ENCODE measurements at regions not wholly inside any gene's neighbourhood (a gene's known extent, or its start where the extent isn't known, plus 50 kb on each side); places are given as distances from the start of the nearest gene placed in this dataset.
A peak's percentile ranks its signal among the peaks of the same experiment; 100 is the strongest.

DNA sequence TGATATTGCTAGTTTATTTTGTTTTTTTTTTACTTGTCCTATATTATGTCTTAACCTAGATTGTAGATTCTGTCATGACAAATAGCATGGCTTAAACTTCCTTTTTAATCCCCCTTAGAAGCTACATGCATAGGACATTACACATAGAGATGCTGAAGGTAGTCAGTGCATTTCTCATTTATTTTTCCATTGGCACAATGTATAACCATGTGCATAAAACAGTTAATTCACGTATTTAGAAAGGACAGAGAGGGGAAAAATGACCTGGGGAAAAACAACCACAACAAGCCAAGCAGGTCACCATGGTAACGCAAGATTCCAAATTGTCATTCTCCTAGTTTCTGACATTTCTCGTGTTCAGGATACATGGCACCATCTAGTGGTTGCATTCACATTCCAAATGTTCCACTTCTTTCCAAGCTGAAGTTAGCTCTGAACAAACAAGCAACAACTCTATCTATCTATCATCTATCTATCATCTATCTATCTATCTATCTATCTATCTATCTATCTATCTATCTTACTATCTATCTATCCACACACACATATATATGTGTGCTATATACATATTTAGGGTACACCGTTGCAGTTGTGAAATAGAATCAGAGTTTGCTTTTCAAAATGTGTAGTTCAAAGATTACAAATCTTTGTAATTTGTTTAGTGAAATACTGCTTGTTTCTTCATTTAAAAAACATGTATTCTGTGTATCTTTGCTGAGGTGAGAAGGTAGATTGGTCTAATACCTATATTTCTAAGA, 487.2 kb upstream of the ST8SIA4 start:
- no peak overlapping the region for H2AFZ ChIP-seq
- H3F3A ChIP-seq (replicated peaks; ENCODE audit: low read depth): no peaks in the 10 kb centered on the region
- H3K36me3 Mint-ChIP-seq (ENCODE audit: low read depth): no peaks in the 10 kb centered on the region
- no peak overlapping the region for H3K4me3 Mint-ChIP-seq
- no peaks in the 10 kb centered on the region for H3K4me1 Mint-ChIP-seq
- H3K27ac Mint-ChIP-seq: 0 out of 2 replicates have a peak overlapping the region, but pooled peaks have one; percentile 27
- peak; percentile 52; the same call in 2 of the 3 replicates for ATAC-seq
- TF ChIP-seq NANOG (IDR thresholded peaks at IDR 0.05; ENCODE audit: borderline replicate concordance): no peak
- TF ChIP-seq POLR2AphosphoS5 (IDR thresholded peaks at IDR 0.05; ENCODE audit: low read depth): no peak
- TF ChIP-seq JUNB (IDR thresholded peaks at IDR 0.05; ENCODE audit: unreplicated experiment): no peak
- no peak for TF ChIP-seq STAT1 (IDR thresholded peaks at IDR 0.05; ENCODE audit: unreplicated experiment)
- no peak for TF ChIP-seq EZH2 (IDR thresholded peaks at IDR 0.05; ENCODE audit: low read depth, unreplicated experiment)
- TF ChIP-seq, protein P1, sequence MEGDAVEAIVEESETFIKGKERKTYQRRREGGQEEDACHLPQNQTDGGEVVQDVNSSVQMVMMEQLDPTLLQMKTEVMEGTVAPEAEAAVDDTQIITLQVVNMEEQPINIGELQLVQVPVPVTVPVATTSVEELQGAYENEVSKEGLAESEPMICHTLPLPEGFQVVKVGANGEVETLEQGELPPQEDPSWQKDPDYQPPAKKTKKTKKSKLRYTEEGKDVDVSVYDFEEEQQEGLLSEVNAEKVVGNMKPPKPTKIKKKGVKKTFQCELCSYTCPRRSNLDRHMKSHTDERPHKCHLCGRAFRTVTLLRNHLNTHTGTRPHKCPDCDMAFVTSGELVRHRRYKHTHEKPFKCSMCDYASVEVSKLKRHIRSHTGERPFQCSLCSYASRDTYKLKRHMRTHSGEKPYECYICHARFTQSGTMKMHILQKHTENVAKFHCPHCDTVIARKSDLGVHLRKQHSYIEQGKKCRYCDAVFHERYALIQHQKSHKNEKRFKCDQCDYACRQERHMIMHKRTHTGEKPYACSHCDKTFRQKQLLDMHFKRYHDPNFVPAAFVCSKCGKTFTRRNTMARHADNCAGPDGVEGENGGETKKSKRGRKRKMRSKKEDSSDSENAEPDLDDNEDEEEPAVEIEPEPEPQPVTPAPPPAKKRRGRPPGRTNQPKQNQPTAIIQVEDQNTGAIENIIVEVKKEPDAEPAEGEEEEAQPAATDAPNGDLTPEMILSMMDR (conservative IDR thresholded peaks at IDR 0.05; ENCODE audit: low read depth in 2 of 2): peak; percentile 74 to 93
- no peak for TF ChIP-seq ETS1 (IDR thresholded peaks at IDR 0.05)
- no peak for TF ChIP-seq EZH2phosphoT487 (IDR thresholded peaks at IDR 0.05; ENCODE audit: unreplicated experiment)
- no peak overlapping the region for H3K4me2 ChIP-seq
- H3K4me1 ChIP-seq (ENCODE audit: insufficient read depth): no peaks in the 10 kb centered on the region
- H3K9me2 ChIP-seq (ENCODE audit: insufficient read depth): no peaks in the 10 kb centered on the region
- H3K9me3 Mint-ChIP-seq: no peaks in the 10 kb centered on the region
- no peaks in the 10 kb centered on the region for H3K79me2 ChIP-seq (replicated peaks; ENCODE audit: insufficient read depth)
- H3K27me3 ChIP-seq (ENCODE audit: insufficient read depth): no peaks in the 10 kb centered on the region
- no peaks in the 10 kb centered on the region for H3K36me3 ChIP-seq (ENCODE audit: insufficient read depth)
- H4K20me1 ChIP-seq (replicated peaks; ENCODE audit: insufficient read depth): no peaks in the 10 kb centered on the region
- DNase-seq (ENCODE audit: low spot score): peak; percentile 89
- H3K27me3 Mint-ChIP-seq (ENCODE audit: insufficient read depth, low read depth, poor library complexity): no peaks in the 10 kb centered on the region
- H3K27ac ChIP-seq (ENCODE audit: low read depth): no peak overlapping the region
- no peak overlapping the region for H3K4me3 ChIP-seq

DNA sequence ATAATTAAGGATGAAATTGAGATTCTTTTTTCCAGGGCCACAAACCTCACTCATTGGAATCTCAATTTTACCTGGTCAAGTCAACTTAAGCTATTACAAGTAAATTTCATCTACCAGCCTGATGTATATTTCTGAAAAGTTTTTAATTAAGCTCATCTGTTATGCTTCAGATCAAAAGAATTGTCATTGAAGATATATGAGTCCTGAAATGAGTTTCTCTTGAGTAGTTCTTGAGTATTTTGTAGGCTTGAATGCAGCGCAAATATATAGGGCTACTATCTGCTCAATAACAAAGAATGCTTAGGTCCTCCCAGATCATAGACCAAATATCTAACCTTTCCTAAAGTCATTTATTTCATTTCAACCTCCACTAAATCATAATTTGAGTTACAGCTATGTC, 482.2 kb upstream of the ST8SIA4 start:
- Mint-ChIP-seq H3K27me3 (ENCODE audit: insufficient read depth, low read depth, poor library complexity) (no peaks in the 10 kb centered on the region), H3K4me3 (no peak overlapping the region), H3K27ac (no peak overlapping the region), H3K4me1 (no peaks in the 10 kb centered on the region), H3K9me3 (no peaks in the 10 kb centered on the region), H3K36me3 (ENCODE audit: low read depth) (no peaks in the 10 kb centered on the region)
- TF ChIP-seq NANOG (IDR thresholded peaks at IDR 0.05; ENCODE audit: borderline replicate concordance) (no peak), ZNF331 (CRISPR knock-in tag; IDR thresholded peaks at IDR 0.05; ENCODE audit: low read depth) (no peak), JUNB (IDR thresholded peaks at IDR 0.05; ENCODE audit: unreplicated experiment) (no peak)
- TF ChIP-seq, protein P2, sequence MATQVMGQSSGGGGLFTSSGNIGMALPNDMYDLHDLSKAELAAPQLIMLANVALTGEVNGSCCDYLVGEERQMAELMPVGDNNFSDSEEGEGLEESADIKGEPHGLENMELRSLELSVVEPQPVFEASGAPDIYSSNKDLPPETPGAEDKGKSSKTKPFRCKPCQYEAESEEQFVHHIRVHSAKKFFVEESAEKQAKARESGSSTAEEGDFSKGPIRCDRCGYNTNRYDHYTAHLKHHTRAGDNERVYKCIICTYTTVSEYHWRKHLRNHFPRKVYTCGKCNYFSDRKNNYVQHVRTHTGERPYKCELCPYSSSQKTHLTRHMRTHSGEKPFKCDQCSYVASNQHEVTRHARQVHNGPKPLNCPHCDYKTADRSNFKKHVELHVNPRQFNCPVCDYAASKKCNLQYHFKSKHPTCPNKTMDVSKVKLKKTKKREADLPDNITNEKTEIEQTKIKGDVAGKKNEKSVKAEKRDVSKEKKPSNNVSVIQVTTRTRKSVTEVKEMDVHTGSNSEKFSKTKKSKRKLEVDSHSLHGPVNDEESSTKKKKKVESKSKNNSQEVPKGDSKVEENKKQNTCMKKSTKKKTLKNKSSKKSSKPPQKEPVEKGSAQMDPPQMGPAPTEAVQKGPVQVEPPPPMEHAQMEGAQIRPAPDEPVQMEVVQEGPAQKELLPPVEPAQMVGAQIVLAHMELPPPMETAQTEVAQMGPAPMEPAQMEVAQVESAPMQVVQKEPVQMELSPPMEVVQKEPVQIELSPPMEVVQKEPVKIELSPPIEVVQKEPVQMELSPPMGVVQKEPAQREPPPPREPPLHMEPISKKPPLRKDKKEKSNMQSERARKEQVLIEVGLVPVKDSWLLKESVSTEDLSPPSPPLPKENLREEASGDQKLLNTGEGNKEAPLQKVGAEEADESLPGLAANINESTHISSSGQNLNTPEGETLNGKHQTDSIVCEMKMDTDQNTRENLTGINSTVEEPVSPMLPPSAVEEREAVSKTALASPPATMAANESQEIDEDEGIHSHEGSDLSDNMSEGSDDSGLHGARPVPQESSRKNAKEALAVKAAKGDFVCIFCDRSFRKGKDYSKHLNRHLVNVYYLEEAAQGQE (IDR thresholded peaks at IDR 0.05; ENCODE audit: unreplicated experiment): no peak
- Histone ChIP-seq H3K36me3 (ENCODE audit: insufficient read depth) (no peaks in the 10 kb centered on the region), H3K4me3 (no peak overlapping the region), H2AFZ (no peak overlapping the region), H3K79me2 (replicated peaks; ENCODE audit: insufficient read depth) (no peaks in the 10 kb centered on the region), H3F3A (replicated peaks; ENCODE audit: low read depth) (no peaks in the 10 kb centered on the region), H4K20me1 (replicated peaks; ENCODE audit: insufficient read depth) (no peaks in the 10 kb centered on the region), H3K4me1 (ENCODE audit: insufficient read depth) (no peaks in the 10 kb centered on the region), H3K27me3 (ENCODE audit: insufficient read depth) (no peaks in the 10 kb centered on the region), H3K4me2 (no peak overlapping the region), H3K9me2 (ENCODE audit: insufficient read depth) (no peaks in the 10 kb centered on the region), H3K27ac (ENCODE audit: low read depth) (no peak overlapping the region)
- ATAC-seq (no peak), DNase-seq (ENCODE audit: low spot score) (no peak)
